ENCODE measurements at regions not wholly inside any gene's neighbourhood (a gene's known extent, or its start where the extent isn't known, plus 50 kb on each side); places are given as distances from the start of the nearest gene placed in this dataset.

DNA sequence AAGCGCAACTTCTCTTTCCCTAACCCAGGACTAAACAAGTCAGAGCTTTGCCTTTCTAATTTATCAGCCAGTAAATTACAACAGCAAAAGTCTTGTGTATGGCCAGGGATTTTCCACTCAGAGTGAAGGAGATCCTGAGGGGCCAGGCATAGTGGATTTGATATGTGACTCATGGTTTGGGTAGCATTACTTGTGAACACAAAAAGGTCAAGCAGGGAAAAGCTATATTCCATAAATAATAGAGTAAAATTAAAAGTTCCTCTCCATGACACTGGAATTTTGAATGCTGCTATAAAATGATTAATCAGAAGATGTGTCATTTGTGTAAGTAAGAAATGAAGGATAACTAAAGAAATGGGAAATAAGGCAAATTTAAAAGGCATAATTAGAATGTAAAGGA, 284.8 kb downstream of the HLX start:
- Histone ChIP-seq H3K9me3 (no peaks in the 10 kb centered on the region), H3K27ac (no peak overlapping the region), H3K4me3 (no peak overlapping the region), H3K36me3 (no peaks in the 10 kb centered on the region), H3K9ac (no peak overlapping the region), H3K27me3 (no peaks in the 10 kb centered on the region), H4K20me1 (no peaks in the 10 kb centered on the region), H3K4me2 (no peak overlapping the region), H3K4me1 (peaks cover 36% of the 10 kb centered on the region)
- TF ChIP-seq Cebpa-rat (IDR thresholded peaks at IDR 0.05) = no peak

DNA sequence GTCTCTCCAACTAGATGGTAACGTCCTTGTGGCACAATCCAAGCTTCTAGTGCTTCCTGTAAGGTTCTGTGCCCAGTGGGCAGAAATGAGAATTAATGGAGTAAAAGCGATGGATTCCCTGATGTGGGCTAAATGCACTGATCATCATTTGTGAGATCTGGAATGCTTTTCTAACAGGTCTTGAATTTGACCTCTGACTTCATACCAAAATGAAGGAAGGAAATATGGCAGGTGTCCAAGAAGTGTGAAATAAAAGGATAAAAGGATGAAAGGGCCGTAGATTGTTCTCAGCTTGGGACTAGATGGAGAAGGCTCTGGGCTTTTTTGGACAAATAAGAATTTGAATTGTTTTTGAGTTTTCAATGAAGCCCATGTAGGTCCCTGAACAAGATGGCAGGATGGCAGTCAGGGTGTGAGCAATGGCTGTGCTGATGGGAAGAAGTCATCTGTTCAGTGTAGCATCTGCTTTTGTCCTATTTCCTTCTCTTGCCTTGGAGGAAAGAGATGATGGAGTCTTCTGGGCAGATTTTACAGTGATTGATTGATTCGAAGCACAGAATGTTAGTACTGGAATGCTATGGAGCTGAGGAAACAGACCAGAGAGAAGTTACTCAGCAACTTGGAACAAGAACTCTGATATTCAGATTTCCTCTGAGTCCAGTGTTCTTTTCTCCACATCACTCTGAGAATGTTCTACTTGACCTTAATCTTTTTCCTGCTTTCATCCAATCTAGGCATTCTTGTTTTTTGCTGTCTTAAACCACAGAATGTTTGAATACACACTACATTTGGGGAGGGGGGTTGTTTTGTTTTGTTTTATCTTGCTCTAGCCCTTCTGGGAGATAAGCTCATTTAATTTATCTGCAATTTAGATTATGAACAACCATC, 286.0 kb downstream of the HLX start:
- no peak overlapping the region for H3K4me3 ChIP-seq
- TF ChIP-seq Cebpa-rat (IDR thresholded peaks at IDR 0.05) = no peak
- H3K27ac ChIP-seq = 0 out of 2 replicates have a peak overlapping the region, but pooled peaks have one; percentile 68
- H3K4me1 ChIP-seq = peaks cover 36% of the 10 kb centered on the region
- H4K20me1 ChIP-seq = no peaks in the 10 kb centered on the region
- H3K36me3 ChIP-seq = no peaks in the 10 kb centered on the region
- H3K9me3 ChIP-seq = no peaks in the 10 kb centered on the region
- peak overlapping the region; percentile 62; the same call in 1 of the 2 replicates for H3K4me2 ChIP-seq
- H3K9ac ChIP-seq = no peak overlapping the region
- no peaks in the 10 kb centered on the region for H3K27me3 ChIP-seq

DNA sequence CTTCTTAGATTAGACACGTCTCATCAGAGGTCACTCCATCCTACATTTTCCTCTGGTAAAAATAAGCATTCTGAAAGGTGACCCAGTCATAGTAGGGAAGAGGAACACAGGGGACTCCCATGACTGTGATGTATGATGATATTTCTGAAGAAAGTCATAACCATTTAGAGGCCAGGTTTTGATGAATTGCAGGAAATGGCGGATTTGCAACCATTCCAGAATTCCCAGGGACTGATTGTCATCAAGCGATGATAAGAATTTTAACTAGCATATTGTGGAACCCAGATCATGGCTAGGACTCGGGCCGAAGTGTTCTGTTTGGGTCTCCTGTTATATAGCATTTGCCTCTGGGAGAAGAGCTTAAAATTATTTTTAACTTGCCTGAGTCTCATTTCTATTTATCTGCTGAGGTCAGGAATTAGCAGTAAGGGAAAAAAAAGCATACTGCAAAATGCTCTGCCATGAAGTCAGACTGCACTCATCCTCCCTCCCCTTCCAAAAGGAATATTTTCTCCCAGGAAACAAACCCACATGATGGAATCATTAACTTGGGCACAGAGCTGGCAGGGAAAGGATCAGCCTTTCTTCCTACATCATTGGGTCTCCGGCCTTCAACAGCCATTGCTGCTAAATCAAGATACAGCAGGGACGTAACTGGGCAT, 286.7 kb downstream of the HLX start:
- Histone ChIP-seq H3K27ac (peak overlapping the region; percentile 68), H3K4me1 (peaks cover 36% of the 10 kb centered on the region), H3K9ac (no peak overlapping the region), H3K4me2 (peak overlapping the region; percentile 62), H4K20me1 (no peaks in the 10 kb centered on the region), H3K36me3 (no peaks in the 10 kb centered on the region), H3K9me3 (no peaks in the 10 kb centered on the region), H3K4me3 (no peak overlapping the region), H3K27me3 (no peaks in the 10 kb centered on the region)
- no peak for TF ChIP-seq Cebpa-rat (IDR thresholded peaks at IDR 0.05)

DNA sequence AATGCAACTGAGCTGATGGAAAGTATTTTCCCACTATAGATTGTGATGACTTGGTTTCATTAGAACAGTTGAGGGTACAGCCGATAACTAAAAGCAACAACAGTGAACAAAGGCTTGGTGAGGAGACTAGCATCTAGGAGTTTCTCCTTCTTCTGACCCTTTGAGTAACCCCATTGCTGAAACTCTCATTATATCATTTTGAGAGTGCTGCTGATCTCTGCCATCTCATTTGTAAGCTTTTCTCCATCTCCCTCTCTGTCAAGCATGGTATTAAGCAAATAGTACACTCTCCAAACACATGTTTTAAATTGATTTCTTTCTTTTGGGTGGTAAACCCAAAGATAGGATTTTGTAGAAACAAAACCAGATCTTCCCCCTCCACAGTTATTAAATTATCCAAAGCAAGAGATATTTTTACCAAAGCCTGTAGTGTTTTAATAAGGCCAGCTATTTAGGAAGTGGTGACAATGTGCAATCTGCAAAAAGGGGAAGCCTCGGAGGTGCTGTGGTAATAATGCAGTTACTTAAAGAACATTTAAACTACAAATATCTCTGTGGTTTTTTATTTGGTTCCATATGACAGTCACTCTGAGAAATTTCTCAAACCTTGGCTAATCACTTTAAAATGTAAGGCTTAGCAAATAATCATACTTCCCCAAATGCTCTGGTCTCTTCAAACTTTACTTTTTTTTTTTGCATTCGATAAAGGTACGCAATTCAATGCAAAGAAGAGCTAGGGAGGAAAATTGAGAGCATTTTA, 287.5 kb downstream of the HLX start:
- Histone ChIP-seq H3K36me3 (no peaks in the 10 kb centered on the region), H3K4me3 (no peak overlapping the region), H3K27ac (peak overlapping the region; percentile 68), H3K9ac (0 out of 2 replicates have a peak overlapping the region, but pooled peaks have one; percentile 26), H3K27me3 (no peaks in the 10 kb centered on the region), H3K9me3 (peaks cover 6% of the 10 kb centered on the region), H3K4me1 (peaks cover 36% of the 10 kb centered on the region), H3K4me2 (peak overlapping the region; percentile 62), H4K20me1 (no peaks in the 10 kb centered on the region)
- TF ChIP-seq Cebpa-rat (IDR thresholded peaks at IDR 0.05) = no peak

DNA sequence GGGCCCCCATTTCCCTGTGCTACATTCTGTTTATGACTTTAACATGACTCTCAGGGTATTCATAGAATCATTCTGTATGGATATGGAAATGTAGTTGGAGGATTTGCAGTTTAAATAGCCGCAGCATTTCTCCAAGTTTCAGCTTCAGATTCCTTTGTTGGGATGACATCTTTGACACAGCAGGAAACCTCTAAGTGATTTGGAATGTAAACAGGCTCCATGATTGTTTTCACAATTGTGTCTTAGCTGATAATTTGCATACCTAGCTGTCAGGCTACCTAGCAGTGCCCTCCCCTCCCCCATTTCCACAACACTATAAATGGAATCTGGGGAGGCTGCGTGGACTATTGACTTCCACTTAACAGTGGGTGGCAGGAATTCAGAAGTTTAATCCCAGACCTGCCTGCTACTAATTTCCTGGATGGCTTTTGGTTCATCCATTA, 290.2 kb downstream of the HLX start:
- H3K4me1 ChIP-seq = peaks cover 36% of the 10 kb centered on the region
- H4K20me1 ChIP-seq = no peaks in the 10 kb centered on the region
- H3K9ac ChIP-seq = no peak overlapping the region
- no peaks in the 10 kb centered on the region for H3K36me3 ChIP-seq
- no peaks in the 10 kb centered on the region for H3K27me3 ChIP-seq
- H3K4me2 ChIP-seq = no peak overlapping the region
- no peak overlapping the region for H3K27ac ChIP-seq
- peaks cover 13% of the 10 kb centered on the region for H3K9me3 ChIP-seq
- no peak for TF ChIP-seq Cebpa-rat (IDR thresholded peaks at IDR 0.05)
- no peak overlapping the region for H3K4me3 ChIP-seq

DNA sequence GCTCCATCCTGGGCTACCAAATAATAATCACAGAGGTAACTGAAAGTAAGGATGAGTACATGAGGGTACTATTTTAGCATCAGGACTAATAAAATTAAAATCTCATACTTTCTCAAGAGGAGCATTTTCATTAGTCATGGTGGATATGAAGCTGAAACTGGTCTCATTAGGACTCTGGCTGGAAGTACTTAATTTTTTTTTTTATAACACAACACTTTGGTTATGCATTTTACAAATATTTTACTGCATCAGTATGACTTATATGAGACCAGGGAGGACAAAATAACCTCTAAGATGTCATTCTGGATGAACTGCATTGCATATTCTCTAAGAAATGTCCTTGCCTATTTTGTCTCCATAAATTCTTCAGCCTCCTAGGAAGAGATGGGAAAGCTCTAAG, 290.9 kb downstream of the HLX start:
- no peak overlapping the region for H3K27ac ChIP-seq
- peaks cover 36% of the 10 kb centered on the region for H3K4me1 ChIP-seq
- no peaks in the 10 kb centered on the region for H3K27me3 ChIP-seq
- peaks cover 13% of the 10 kb centered on the region for H3K9me3 ChIP-seq
- H3K4me2 ChIP-seq = no peak overlapping the region
- no peak for TF ChIP-seq Cebpa-rat (IDR thresholded peaks at IDR 0.05)
- no peak overlapping the region for H3K4me3 ChIP-seq
- no peaks in the 10 kb centered on the region for H3K36me3 ChIP-seq
- no peaks in the 10 kb centered on the region for H4K20me1 ChIP-seq
- H3K9ac ChIP-seq = no peak overlapping the region

DNA sequence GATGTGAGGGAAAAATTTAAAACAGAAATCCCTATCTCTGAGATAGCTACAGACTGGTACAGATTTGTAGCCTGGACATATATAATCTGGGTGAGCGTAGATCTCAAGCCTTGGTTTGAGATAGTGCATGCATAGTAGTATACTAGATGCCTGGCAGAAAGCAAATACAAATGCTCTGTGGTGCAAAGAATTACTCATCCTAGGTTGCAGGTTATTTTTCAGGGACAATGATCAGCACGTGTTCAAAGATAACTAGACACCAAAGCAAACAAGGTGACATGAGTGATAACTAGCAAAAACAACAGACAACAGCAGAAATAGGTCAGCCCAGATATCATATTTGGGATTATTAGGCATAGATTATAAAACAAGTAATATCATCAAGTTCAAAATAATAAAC, 292.5 kb downstream of the HLX start:
- no peak for TF ChIP-seq Cebpa-rat (IDR thresholded peaks at IDR 0.05)
- peaks cover 20% of the 10 kb centered on the region for H3K4me1 ChIP-seq
- no peaks in the 10 kb centered on the region for H4K20me1 ChIP-seq

DNA sequence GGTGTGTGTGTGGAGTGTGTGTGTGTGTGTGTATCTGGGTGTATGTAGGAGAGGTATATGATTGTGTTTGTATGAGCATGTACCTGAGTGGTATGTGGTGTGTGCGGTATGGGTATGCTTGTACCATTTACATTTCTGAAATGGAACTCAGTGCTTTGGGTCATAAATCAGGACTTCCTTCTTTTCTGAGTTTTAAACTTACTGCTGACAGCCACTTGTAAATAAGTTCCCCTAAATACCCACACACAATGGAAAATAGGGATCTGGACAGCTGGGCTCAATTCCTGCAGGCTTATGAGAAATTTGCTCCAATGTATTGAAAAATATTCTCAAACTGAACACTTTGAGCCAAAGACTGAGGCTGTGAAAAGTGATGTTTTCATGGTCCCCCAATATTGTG, 293.6 kb downstream of the HLX start:
- TF ChIP-seq Cebpa-rat (IDR thresholded peaks at IDR 0.05) = no peak
- Histone ChIP-seq H3K27me3 (no peaks in the 10 kb centered on the region), H3K27ac (no peak overlapping the region), H3K4me3 (no peak overlapping the region), H3K9ac (no peak overlapping the region), H3K36me3 (no peaks in the 10 kb centered on the region), H3K9me3 (peaks cover 13% of the 10 kb centered on the region), H4K20me1 (no peaks in the 10 kb centered on the region), H3K4me2 (no peak overlapping the region), H3K4me1 (peaks cover 9% of the 10 kb centered on the region)

More for the DNA sequence above, 292.5 kb downstream of the HLX start:
- H3K9me3 ChIP-seq = peaks cover 13% of the 10 kb centered on the region
- H3K4me3 ChIP-seq = no peak overlapping the region
- H3K27ac ChIP-seq = no peak overlapping the region
- H3K4me2 ChIP-seq = no peak overlapping the region
- no peaks in the 10 kb centered on the region for H3K27me3 ChIP-seq
- no peak overlapping the region for H3K9ac ChIP-seq
- H3K36me3 ChIP-seq = no peaks in the 10 kb centered on the region

DNA sequence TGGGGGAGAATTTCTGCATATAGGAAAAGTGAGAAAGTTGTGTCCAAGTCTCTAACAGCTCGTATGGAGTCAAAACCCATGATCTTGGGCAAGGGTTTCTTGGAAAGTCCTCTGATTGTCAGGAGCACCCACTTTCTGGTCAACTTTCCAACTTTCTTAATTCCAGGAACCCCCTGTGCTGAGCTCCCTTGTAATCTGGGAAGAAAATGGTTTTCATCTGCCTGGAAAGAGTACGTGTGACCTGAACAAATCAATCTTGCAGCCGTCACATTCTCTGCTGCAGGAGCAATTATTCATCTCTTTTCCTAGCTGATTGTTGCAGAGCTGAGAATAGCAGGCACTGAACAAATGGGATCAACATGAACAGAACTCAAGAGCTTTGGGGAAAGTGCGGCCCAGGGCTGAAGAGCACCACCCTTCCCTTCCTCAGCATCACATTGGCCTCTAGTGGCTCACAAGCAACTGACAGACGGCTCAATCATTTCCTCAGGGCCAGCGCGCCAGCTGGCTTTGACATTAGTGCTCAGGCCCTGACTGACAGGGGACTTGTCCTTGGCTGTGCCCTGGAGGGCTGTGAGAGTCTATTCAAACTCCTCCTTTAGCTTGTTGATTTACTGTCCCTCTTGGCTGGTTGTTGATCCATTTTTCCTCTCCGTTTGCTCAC, 295.2 kb downstream of the HLX start:
- H3K27me3 ChIP-seq = no peaks in the 10 kb centered on the region
- H3K4me3 ChIP-seq = no peak overlapping the region
- no peak for TF ChIP-seq Cebpa-rat (IDR thresholded peaks at IDR 0.05)
- H3K9me3 ChIP-seq = peaks cover 13% of the 10 kb centered on the region
- H3K9ac ChIP-seq = no peak overlapping the region
- no peaks in the 10 kb centered on the region for H4K20me1 ChIP-seq
- peaks cover 3% of the 10 kb centered on the region for H3K4me1 ChIP-seq
- no peak overlapping the region for H3K4me2 ChIP-seq
- H3K36me3 ChIP-seq = no peaks in the 10 kb centered on the region
- no peak overlapping the region for H3K27ac ChIP-seq

Data from BLaER1 (cell line).